ENCODE measurements at regions not wholly inside any gene's neighbourhood (a gene's known extent, or its start where the extent isn't known, plus 50 kb on each side); places are given as distances from the start of the nearest gene placed in this dataset.

- no peak for DNase-seq
Measured at GRCh38 chr4:54497947-54498346, 159.8 kb upstream of the KIT start.

GRCh38 chr4:54498661-54499111 lies 159.1 kb upstream of the KIT start:
- peak; percentile 89 for DNase-seq

- peak; percentile 95 for DNase-seq
Measured at GRCh38 chr4:54499308-54500074, 158.3 kb upstream of the KIT start.

GRCh38 chr4:54505362-54505761 lies 152.4 kb upstream of the KIT start:
- DNase-seq = no peak

GRCh38 chr4:54505996-54506395 lies 151.8 kb upstream of the KIT start:
- no peak for DNase-seq

GRCh38 chr4:54509057-54509456 lies 148.7 kb upstream of the KIT start:
- DNase-seq = no peak

- DNase-seq = peak; percentile 93
Measured at GRCh38 chr4:54513204-54513603, 144.6 kb upstream of the KIT start.

GRCh38 chr4:54513741-54514140 lies 144.0 kb upstream of the KIT start:
- DNase-seq = no peak

GRCh38 chr4:54516556-54517215 lies 141.1 kb upstream of the KIT start:
- DNase-seq = peak; percentile 23

- DNase-seq = no peak
Measured at GRCh38 chr4:54517781-54518444, 139.8 kb upstream of the KIT start.

- DNase-seq = peak; percentile 96
Measured at GRCh38 chr4:54525602-54526001, 132.2 kb upstream of the KIT start.

GRCh38 chr4:54526560-54526959 lies 131.2 kb upstream of the KIT start:
- DNase-seq = no peak

GRCh38 chr4:54527532-54527931 lies 130.2 kb upstream of the KIT start:
- DNase-seq = no peak

GRCh38 chr4:54539500-54540029 lies 118.2 kb upstream of the KIT start:
- peak; percentile 21 for DNase-seq

- DNase-seq = no peak
Measured at GRCh38 chr4:54540931-54541330, 116.8 kb upstream of the KIT start.

- DNase-seq = peak; percentile 80
Measured at GRCh38 chr4:54541426-54542118, 116.2 kb upstream of the KIT start.

- no peak for DNase-seq
Measured at GRCh38 chr4:54542119-54542438, 115.7 kb upstream of the KIT start.

GRCh38 chr4:54542540-54543041 lies 115.2 kb upstream of the KIT start:
- no peak for DNase-seq

GRCh38 chr4:54543088-54543795 lies 114.5 kb upstream of the KIT start:
- peak; percentile 93 for DNase-seq

GRCh38 chr4:54545663-54546424 lies 111.9 kb upstream of the KIT start:
- DNase-seq = no peak

- no peak for DNase-seq
Measured at GRCh38 chr4:54547299-54548097, 110.3 kb upstream of the KIT start.
